HG02798 (cell line): ENCODE measurements at regions not wholly inside any gene's neighbourhood (a gene's known extent, or its start where the extent isn't known, plus 50 kb on each side); places are given as distances from the start of the nearest gene placed in this dataset.
A peak's percentile ranks its signal among the peaks of the same experiment; 100 is the strongest.

ENCODE experiments used
- ATAC-seq: cut with Tn5 transposase; IDR thresholded peaks from one replicate; pipeline ENCODE4 v1.9.1; 2021; ENCODE audit warnings: mild to moderate bottlenecking; ENCODE audit not compliant: unreplicated experiment, poor library complexity

DNA sequence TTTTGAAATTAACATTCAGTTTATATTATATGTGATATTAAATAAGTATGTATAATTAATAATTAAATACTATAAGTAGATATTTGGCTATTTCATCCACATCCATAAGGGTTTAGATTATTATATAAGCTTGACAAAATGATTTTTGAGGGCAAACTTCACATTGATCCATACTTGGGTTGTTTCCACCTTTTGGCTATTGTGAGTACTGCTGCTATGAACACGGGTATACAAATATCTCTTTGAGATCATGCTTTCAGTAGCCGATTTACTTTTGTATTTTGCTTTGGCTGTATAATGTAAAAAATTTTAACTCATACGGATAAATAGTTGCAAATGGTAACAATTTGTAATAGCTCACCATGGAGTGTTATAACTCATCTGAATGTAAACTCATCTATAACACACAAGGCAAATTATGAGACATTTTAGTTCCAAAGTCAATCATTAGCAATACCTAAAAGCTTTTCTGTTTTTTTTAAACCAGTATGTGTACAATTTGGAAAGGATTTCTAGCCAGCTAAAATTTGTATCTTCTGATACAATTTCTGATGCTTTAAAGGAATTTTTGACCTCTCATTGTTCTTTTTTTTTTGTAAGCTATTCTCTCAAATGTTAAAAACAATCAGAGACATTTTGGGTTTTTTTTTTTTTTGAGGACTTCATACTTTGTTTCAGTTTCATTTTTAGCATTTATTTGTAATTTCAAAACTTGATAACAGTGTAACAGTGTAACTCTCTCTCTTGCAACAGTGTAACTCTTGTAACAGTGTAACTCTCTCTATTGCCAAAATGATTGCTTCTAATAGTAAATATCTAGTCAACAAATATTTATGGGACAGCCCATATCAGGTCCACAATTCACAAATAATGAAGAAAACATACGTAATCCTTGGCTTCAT, 51.8 kb upstream of the ARX start:
- ATAC-seq, result peak; percentile 53

GRCh38 chrX:25066131-25066530, 50.4 kb upstream of the ARX start:
- ATAC-seq, result no peak
